ENCODE measurements at regions not wholly inside any gene's neighbourhood (a gene's known extent, or its start where the extent isn't known, plus 50 kb on each side); places are given as distances from the start of the nearest gene placed in this dataset.

DNA sequence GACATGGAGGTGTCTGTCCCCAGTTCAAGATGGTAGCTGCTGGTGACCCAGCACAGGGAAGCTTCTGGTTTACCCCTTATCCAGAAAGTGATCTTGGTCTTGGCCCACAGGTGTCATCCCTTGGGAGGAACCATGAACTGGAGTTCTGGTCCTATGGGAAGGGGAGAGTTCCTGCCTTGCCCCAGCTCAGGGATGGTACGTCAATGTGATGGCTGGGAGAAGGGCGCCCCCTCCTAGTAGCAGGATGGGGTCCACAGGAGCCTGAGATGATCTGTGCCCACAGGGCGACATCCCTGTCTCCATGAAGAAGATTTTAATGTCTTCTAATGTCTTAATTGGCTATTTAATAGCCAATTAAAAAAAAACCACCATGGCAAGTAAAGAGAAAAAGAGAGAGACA lies 249.8 kb downstream of the SIPA1L2 start:
- TF ChIP-seq ZFP3 (CRISPR knock-in tag; IDR thresholded peaks at IDR 0.05) (no peak), ESRRG (CRISPR knock-in tag; IDR thresholded peaks at IDR 0.05) (no peak), ISL1 (CRISPR knock-in tag; IDR thresholded peaks at IDR 0.05) (no peak), RARB (CRISPR knock-in tag; IDR thresholded peaks at IDR 0.05) (no peak), OSR1 (CRISPR knock-in tag; IDR thresholded peaks at IDR 0.05) (no peak), ZNF8 (CRISPR knock-in tag; IDR thresholded peaks at IDR 0.05) (no peak), ARNTL (CRISPR knock-in tag; IDR thresholded peaks at IDR 0.05; ENCODE audit: borderline replicate concordance, low read depth) (no peak), PPARA (CRISPR knock-in tag; IDR thresholded peaks at IDR 0.05; ENCODE audit: borderline replicate concordance) (no peak), GLIS3 (CRISPR knock-in tag; IDR thresholded peaks at IDR 0.05) (no peak), CSDC2 (CRISPR knock-in tag; IDR thresholded peaks at IDR 0.05) (no peak), TCF4 (CRISPR knock-in tag; IDR thresholded peaks at IDR 0.05; ENCODE audit: borderline replicate concordance) (no peak), ZFP30 (CRISPR knock-in tag; IDR thresholded peaks at IDR 0.05) (no peak), ZNF70 (CRISPR knock-in tag; IDR thresholded peaks at IDR 0.05) (no peak)
- TF ChIP-seq, protein P1, sequence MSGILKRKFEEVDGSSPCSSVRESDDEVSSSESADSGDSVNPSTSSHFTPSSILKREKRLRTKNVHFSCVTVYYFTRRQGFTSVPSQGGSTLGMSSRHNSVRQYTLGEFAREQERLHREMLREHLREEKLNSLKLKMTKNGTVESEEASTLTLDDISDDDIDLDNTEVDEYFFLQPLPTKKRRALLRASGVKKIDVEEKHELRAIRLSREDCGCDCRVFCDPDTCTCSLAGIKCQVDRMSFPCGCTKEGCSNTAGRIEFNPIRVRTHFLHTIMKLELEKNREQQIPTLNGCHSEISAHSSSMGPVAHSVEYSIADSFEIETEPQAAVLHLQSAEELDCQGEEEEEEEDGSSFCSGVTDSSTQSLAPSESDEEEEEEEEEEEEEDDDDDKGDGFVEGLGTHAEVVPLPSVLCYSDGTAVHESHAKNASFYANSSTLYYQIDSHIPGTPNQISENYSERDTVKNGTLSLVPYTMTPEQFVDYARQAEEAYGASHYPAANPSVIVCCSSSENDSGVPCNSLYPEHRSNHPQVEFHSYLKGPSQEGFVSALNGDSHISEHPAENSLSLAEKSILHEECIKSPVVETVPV (CRISPR knock-in tag; IDR thresholded peaks at IDR 0.05), result no peak
- TF ChIP-seq, protein P2, sequence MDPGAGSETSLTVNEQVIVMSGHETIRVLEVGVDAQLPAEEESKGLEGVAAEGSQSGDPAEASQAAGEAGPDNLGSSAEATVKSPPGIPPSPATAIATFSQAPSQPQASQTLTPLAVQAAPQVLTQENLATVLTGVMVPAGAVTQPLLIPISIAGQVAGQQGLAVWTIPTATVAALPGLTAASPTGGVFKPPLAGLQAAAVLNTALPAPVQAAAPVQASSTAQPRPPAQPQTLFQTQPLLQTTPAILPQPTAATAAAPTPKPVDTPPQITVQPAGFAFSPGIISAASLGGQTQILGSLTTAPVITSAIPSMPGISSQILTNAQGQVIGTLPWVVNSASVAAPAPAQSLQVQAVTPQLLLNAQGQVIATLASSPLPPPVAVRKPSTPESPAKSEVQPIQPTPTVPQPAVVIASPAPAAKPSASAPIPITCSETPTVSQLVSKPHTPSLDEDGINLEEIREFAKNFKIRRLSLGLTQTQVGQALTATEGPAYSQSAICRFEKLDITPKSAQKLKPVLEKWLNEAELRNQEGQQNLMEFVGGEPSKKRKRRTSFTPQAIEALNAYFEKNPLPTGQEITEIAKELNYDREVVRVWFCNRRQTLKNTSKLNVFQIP (CRISPR knock-in tag; IDR thresholded peaks at IDR 0.05; ENCODE audit: borderline replicate concordance, low read depth), result no peak
- TF ChIP-seq, protein P3, sequence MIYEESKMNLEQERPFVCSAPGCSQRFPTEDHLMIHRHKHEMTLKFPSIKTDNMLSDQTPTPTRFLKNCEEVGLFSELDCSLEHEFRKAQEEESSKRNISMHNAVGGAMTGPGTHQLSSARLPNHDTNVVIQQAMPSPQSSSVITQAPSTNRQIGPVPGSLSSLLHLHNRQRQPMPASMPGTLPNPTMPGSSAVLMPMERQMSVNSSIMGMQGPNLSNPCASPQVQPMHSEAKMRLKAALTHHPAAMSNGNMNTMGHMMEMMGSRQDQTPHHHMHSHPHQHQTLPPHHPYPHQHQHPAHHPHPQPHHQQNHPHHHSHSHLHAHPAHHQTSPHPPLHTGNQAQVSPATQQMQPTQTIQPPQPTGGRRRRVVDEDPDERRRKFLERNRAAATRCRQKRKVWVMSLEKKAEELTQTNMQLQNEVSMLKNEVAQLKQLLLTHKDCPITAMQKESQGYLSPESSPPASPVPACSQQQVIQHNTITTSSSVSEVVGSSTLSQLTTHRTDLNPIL (CRISPR knock-in tag; IDR thresholded peaks at IDR 0.05; ENCODE audit: low read depth), result no peak
- no peak for ATAC-seq

DNA sequence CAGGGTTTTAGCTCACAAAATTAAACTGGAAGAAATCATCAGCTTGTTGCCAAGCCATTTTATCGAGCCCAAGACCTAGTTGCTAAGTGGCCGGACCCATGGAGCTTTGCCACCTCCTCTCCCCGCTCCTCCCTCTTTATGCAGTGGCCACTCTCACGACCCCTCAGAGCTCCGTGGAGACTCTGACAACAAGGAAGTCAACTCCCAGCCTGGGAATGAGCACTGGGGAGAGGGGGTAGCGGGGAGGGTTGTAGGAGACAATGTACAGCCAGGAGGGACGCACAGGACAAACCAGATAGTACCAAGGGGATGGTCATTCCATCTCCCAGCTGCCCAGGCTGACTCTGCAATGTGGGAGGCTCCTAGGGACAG lies 250.9 kb downstream of the SIPA1L2 start:
- no peak for ATAC-seq
- no peak for TF ChIP-seq ZNF565 (CRISPR knock-in tag; conservative IDR thresholded peaks at IDR 0.05; ENCODE audit: low read depth)
- no peak for TF ChIP-seq RARB (CRISPR knock-in tag; IDR thresholded peaks at IDR 0.05)
- TF ChIP-seq OSR1 (CRISPR knock-in tag; IDR thresholded peaks at IDR 0.05), result no peak
- no peak for TF ChIP-seq BACH2 (CRISPR knock-in tag; IDR thresholded peaks at IDR 0.05; ENCODE audit: borderline replicate concordance)
- no peak for TF ChIP-seq ISL1 (CRISPR knock-in tag; IDR thresholded peaks at IDR 0.05)
- TF ChIP-seq SNAI2 (CRISPR knock-in tag; IDR thresholded peaks at IDR 0.05), result no peak
- TF ChIP-seq, protein P3 (CRISPR knock-in tag; IDR thresholded peaks at IDR 0.05; ENCODE audit: low read depth), result no peak
- TF ChIP-seq GLIS3 (CRISPR knock-in tag; IDR thresholded peaks at IDR 0.05), result no peak
- TF ChIP-seq, protein P4, sequence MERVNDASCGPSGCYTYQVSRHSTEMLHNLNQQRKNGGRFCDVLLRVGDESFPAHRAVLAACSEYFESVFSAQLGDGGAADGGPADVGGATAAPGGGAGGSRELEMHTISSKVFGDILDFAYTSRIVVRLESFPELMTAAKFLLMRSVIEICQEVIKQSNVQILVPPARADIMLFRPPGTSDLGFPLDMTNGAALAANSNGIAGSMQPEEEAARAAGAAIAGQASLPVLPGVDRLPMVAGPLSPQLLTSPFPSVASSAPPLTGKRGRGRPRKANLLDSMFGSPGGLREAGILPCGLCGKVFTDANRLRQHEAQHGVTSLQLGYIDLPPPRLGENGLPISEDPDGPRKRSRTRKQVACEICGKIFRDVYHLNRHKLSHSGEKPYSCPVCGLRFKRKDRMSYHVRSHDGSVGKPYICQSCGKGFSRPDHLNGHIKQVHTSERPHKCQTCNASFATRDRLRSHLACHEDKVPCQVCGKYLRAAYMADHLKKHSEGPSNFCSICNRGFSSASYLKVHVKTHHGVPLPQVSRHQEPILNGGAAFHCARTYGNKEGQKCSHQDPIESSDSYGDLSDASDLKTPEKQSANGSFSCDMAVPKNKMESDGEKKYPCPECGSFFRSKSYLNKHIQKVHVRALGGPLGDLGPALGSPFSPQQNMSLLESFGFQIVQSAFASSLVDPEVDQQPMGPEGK (CRISPR knock-in tag; IDR thresholded peaks at IDR 0.05; ENCODE audit: borderline replicate concordance), result no peak
- no peak for TF ChIP-seq TOX (CRISPR knock-in tag; IDR thresholded peaks at IDR 0.05; ENCODE audit: borderline replicate concordance)
- TF ChIP-seq CSDC2 (CRISPR knock-in tag; IDR thresholded peaks at IDR 0.05), result no peak
- TF ChIP-seq, protein P5, sequence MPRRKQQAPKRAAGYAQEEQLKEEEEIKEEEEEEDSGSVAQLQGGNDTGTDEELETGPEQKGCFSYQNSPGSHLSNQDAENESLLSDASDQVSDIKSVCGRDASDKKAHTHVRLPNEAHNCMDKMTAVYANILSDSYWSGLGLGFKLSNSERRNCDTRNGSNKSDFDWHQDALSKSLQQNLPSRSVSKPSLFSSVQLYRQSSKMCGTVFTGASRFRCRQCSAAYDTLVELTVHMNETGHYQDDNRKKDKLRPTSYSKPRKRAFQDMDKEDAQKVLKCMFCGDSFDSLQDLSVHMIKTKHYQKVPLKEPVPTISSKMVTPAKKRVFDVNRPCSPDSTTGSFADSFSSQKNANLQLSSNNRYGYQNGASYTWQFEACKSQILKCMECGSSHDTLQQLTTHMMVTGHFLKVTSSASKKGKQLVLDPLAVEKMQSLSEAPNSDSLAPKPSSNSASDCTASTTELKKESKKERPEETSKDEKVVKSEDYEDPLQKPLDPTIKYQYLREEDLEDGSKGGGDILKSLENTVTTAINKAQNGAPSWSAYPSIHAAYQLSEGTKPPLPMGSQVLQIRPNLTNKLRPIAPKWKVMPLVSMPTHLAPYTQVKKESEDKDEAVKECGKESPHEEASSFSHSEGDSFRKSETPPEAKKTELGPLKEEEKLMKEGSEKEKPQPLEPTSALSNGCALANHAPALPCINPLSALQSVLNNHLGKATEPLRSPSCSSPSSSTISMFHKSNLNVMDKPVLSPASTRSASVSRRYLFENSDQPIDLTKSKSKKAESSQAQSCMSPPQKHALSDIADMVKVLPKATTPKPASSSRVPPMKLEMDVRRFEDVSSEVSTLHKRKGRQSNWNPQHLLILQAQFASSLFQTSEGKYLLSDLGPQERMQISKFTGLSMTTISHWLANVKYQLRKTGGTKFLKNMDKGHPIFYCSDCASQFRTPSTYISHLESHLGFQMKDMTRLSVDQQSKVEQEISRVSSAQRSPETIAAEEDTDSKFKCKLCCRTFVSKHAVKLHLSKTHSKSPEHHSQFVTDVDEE (CRISPR knock-in tag; IDR thresholded peaks at IDR 0.05), result no peak
- no peak for TF ChIP-seq ZC3H10 (CRISPR knock-in tag; IDR thresholded peaks at IDR 0.05)
- no peak for TF ChIP-seq ZFP30 (CRISPR knock-in tag; IDR thresholded peaks at IDR 0.05)
- no peak for TF ChIP-seq ARNTL (CRISPR knock-in tag; IDR thresholded peaks at IDR 0.05; ENCODE audit: borderline replicate concordance, low read depth)
- TF ChIP-seq, protein P2 (CRISPR knock-in tag; IDR thresholded peaks at IDR 0.05; ENCODE audit: borderline replicate concordance, low read depth), result no peak
- no peak for TF ChIP-seq ZNF8 (CRISPR knock-in tag; IDR thresholded peaks at IDR 0.05)
